Kidney (tissue), 13 donors: ENCODE measurements at regions not wholly inside any gene's neighbourhood (a gene's known extent, or its start where the extent isn't known, plus 50 kb on each side); places are given as distances from the start of the nearest gene placed in this dataset.

Source experiments
- DNase-seq, 5 donors: peaks; one replicate each; pipeline ENCODE4 v3.0.0-alpha.2; 2013 to 2020
- FAIRE-seq: peaks from 2 replicates; lab custom pipeline; 2012; peaks lifted over from hg19 to GRCh38; lab: Jason Lieb, UNC
- H3K27ac ChIP-seq, 2 donors: one replicate each; pipeline ENCODE4 v1.7.0; 2013; ENCODE audit warnings: low read depth in 2 of 2, low read length in 2 of 2, inconsistent platforms in 1 of 2
- H3K27me3 ChIP-seq: one replicate; pipeline ENCODE4 v1.7.1; 2013; ENCODE audit warnings: low read length, inconsistent platforms; ENCODE audit not compliant: control insufficient read depth, insufficient read depth
- H3K36me3 ChIP-seq, 3 donors: one replicate each; pipeline versions ENCODE4 v1.7.0 to v1.7.1; 2013; ENCODE audit warnings: low read length in 3 of 3, control low read depth in 1 of 3, inconsistent platforms in 1 of 3; ENCODE audit not compliant: insufficient read depth in 3 of 3, control insufficient read depth in 2 of 3
- H3K4me1 ChIP-seq, 3 donors: one replicate each; pipeline versions ENCODE4 v1.7.0 to v1.7.1; 2013; ENCODE audit warnings: low read length in 3 of 3, inconsistent platforms in 1 of 3, low read depth in 1 of 3; ENCODE audit not compliant: control insufficient read depth in 2 of 3, insufficient read depth in 2 of 3
- H3K4me3 ChIP-seq, 3 donors: one replicate each; pipeline versions ENCODE4 v1.7.0 to v1.8.1; 2013; ENCODE audit warnings: low read length in 3 of 3, control low read depth in 1 of 3, inconsistent platforms in 1 of 3
- H3K9ac ChIP-seq, 3 donors: one replicate each; pipeline versions ENCODE4 v1.7.0 to v1.7.1; 2013; ENCODE audit warnings: low read length in 3 of 3, control low read depth in 1 of 3, inconsistent platforms in 1 of 3
- H3K9me3 ChIP-seq, 3 donors: one replicate each; pipeline versions ENCODE4 v1.7.0 to v1.7.1; 2013; ENCODE audit warnings: low read length in 3 of 3, control low read depth in 1 of 3, inconsistent platforms in 1 of 3; ENCODE audit not compliant: control insufficient read depth in 2 of 3, insufficient read depth in 1 of 3
- CTCF ChIP-seq: IDR thresholded peaks from 3 replicates; pipeline ENCODE4 v1.5.1; 2012; ENCODE audit warnings: mild to moderate bottlenecking, moderate library complexity, borderline replicate concordance; ENCODE audit not compliant: insufficient read depth; ENCODE audit errors: extremely low read depth
- intact Hi-C: fragments of 100-400 bp; cut with DNase I; formaldehyde crosslinking; loops from one replicate; pipeline ENCODE4 v1.11.1; 2022
- donor health status: control.
- donor health status: control.
- donor health status: control.
- donor health status: control.
- donor health status: control.
- donor health status: DM: yes; HTN: yes; CAD: no.
- donor health status: Normal renal cell carcinoma (clear cell type).

DNA sequence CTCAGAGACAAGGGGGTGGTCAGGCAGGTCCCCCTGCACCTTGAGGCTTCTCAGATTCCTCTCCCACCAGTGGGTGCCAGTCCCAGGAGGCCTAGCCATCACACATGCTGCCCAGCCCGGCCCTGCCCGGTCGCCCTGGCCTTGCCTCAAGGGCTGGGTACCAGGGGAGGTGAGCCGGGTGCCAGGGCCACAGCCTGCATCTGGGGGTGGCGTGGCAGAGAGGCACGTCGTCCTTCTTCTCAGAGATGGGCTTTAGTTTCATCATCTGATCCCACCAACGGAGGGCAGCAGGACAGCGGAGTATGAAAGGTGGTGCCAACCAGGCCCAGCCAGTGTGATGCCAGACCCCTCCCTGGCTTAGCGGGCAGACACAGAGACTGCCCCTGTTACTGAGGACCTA lies 161.7 kb downstream of the TFCP2L1 start:
- no peak overlapping the region for H3K4me3 ChIP-seq
- H3K4me1 ChIP-seq = peaks cover 0 to 9% (median 2%) of the 10 kb centered on the region in 3 donors
- no peak overlapping the region for H3K27ac ChIP-seq
- FAIRE-seq = no peak
- no peaks in the 10 kb centered on the region for H3K9me3 ChIP-seq
- DNase-seq = peak in 1 of 5 donors; percentile 58
- intact Hi-C loops = no loop called here
- no peaks in the 10 kb centered on the region for H3K36me3 ChIP-seq
- H3K27me3 ChIP-seq = no peaks in the 10 kb centered on the region
- no peak for TF ChIP-seq CTCF
- H3K9ac ChIP-seq = no peak overlapping the region

- peak in 1 of 5 donors; percentile 46 for DNase-seq
- no peaks in the 10 kb centered on the region for H3K27me3 ChIP-seq
- FAIRE-seq = no peak
- peaks cover 0 to 9% (median 3%) of the 10 kb centered on the region in 3 donors for H3K4me1 ChIP-seq
- no peak overlapping the region for H3K27ac ChIP-seq
- H3K36me3 ChIP-seq = no peaks in the 10 kb centered on the region
- H3K4me3 ChIP-seq = no peak overlapping the region
- no peak overlapping the region for H3K9ac ChIP-seq
- no peaks in the 10 kb centered on the region for H3K9me3 ChIP-seq
- intact Hi-C loops = no loop called here
- TF ChIP-seq CTCF = no peak
These were observed 160.7 kb downstream of the TFCP2L1 start for GRCh38 chr2:121124330-121124729.

DNA sequence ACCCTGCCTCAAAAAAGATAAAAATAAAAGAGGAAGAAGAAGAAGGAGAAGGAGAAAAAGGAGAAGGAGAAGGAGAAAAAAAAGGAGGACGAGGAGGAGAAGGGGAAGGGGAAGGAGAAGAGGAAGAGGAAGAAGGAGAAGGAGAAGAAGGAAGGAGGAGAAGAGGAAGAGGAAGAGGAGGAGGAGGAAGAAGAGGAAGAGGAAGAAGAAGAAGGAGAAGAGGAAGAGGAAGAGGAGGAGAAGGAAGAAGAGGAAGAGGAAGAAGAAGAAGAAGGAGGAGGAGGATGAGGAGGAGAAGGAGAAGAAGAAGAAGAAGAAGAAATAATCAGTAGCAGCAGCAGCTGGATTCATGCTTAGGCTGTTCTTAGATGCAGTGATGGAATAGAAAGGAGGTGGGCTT lies 159.7 kb downstream of the TFCP2L1 start:
- no peak for TF ChIP-seq CTCF
- peaks cover 0 to 9% (median 4%) of the 10 kb centered on the region in 3 donors for H3K4me1 ChIP-seq
- DNase-seq (no peak), FAIRE-seq (no peak)
- H3K4me3 ChIP-seq = no peak overlapping the region
- H3K9ac ChIP-seq = no peak overlapping the region
- no peak overlapping the region for H3K27ac ChIP-seq
- intact Hi-C loops = no loop called here
- no peaks in the 10 kb centered on the region for H3K9me3 ChIP-seq
- H3K27me3 ChIP-seq = no peaks in the 10 kb centered on the region
- H3K36me3 ChIP-seq = no peaks in the 10 kb centered on the region
